ENCODE measurements at regions not wholly inside any gene's neighbourhood (a gene's known extent, or its start where the extent isn't known, plus 50 kb on each side); places are given as distances from the start of the nearest gene placed in this dataset.

DNA sequence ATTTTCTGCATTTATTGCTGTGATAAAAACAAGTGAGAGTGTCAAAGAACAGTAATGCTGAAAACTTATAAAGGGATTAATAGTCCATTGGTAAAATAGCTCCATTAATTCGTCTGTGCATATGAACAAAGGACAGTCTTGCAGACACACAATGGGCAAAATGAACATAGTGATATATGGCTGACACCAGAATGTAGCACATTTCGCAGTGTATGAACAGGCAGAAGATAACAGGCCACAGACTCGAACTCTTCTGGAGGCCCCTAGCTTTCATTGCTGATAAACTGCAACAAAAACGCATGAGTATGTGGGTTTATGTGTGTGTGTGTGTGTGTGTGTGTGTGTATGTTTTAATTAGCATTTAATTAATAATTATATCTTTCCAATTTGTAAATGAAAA, 354.8 kb downstream of the TAF11L14 start:
- no peak overlapping the region for H4K91ac ChIP-seq (replicated peaks; ENCODE audit: insufficient read length, low read length)
- no peak overlapping the region for H3K18ac ChIP-seq (ENCODE audit: extremely low read depth, low read length)
- no peaks in the 10 kb centered on the region for H3K27me3 ChIP-seq (replicated peaks in 1 of 4; ENCODE audit: control insufficient read depth in 3 of 4, extremely low read depth in 1 of 4, insufficient read depth in 3 of 4, low read length in 3 of 4)
- no peak overlapping the region for H3K27ac ChIP-seq (ENCODE audit: low read depth, low read length)
- H3K56ac ChIP-seq (replicated peaks; ENCODE audit: insufficient read length, low read depth, low read length) = no peak overlapping the region
- no peak overlapping the region for H2BK120ac ChIP-seq (replicated peaks; ENCODE audit: low read depth, low read length)
- H3K9me3 ChIP-seq (ENCODE audit: insufficient read depth in 2 of 2, low read depth in 1 of 2, low read length in 1 of 2) = no peaks in the 10 kb centered on the region
- no peak overlapping the region for H2BK12ac ChIP-seq (ENCODE audit: low read depth, low read length)
- H3K79me1 ChIP-seq (ENCODE audit: low read depth, low read length) = no peaks in the 10 kb centered on the region
- no peak overlapping the region for H2AK5ac ChIP-seq (ENCODE audit: low read depth, low read length)
- H3K23me2 ChIP-seq (ENCODE audit: low read depth, low read length) = no peaks in the 10 kb centered on the region
- no peak overlapping the region for H3K4ac ChIP-seq (replicated peaks; ENCODE audit: insufficient read length, low read depth, low read length)
- no peak overlapping the region for H4K8ac ChIP-seq (ENCODE audit: extremely low read depth, insufficient read depth, low read length)
- no peaks in the 10 kb centered on the region for H3K79me2 ChIP-seq (ENCODE audit: control insufficient read depth in 1 of 2, insufficient read depth in 2 of 2, low read length in 2 of 2)
- no peak for DNase-seq (ENCODE audit: low read depth in 1 of 2, low spot score in 2 of 2)
- H2BK15ac ChIP-seq (ENCODE audit: low read length) = no peak overlapping the region
- no peak overlapping the region for H3K4me3 ChIP-seq (ENCODE audit: extremely low read depth in 1 of 4, insufficient read depth in 2 of 4, low read depth in 3 of 4, low read length in 4 of 4)
- no peak overlapping the region for H4K5ac ChIP-seq (ENCODE audit: insufficient read length, low read depth, low read length)
- H4K20me1 ChIP-seq (replicated peaks in 1 of 2; ENCODE audit: control insufficient read depth in 1 of 2, insufficient read depth in 2 of 2, low read length in 2 of 2) = no peaks in the 10 kb centered on the region
- ChIA-PET CTCF (ENCODE audit: partially characterized antibody) (interaction anchor here (0.9 to 1.3 kb wide), 4 partner anchors 9 to 37 kb away, joined by 3 to 5 read pairs (median 4); no protein-coding TSS in a partner anchor), POLR2A (ENCODE audit: partially characterized antibody) (no interaction called here)
- no peak overlapping the region for H3K14ac ChIP-seq (ENCODE audit: insufficient read length)
- H3K4me1 ChIP-seq (replicated peaks in 1 of 4; ENCODE audit: control insufficient read depth in 3 of 4, insufficient read depth in 4 of 4, low read length in 3 of 4) = peaks cover 0 to 3% (median 0%) of the 10 kb centered on the region in 4 experiments; a peak in 2 of 7 replicates
- no peak overlapping the region for H3K4me2 ChIP-seq (ENCODE audit: insufficient read depth in 1 of 2, low read depth in 2 of 2, low read length in 2 of 2)
- H3K23ac ChIP-seq (ENCODE audit: insufficient read length) = no peak overlapping the region
- H2BK20ac ChIP-seq (ENCODE audit: low read length) = no peak overlapping the region
- WGBS, 2 experiments (ENCODE audit: extremely low coverage in 1 of 2, insufficient coverage in 1 of 2, insufficient read length in 1 of 2, insufficient replicate concordance in 2 of 2, low coverage in 1 of 2, low lambda C conversion rate in 2 of 2, missing lambda C conversion rate in 1 of 2) = 82% methylated on average over 4 of the region's 4 CpGs; no CpG with 5 or more reads in 1 of the 2 experiments
- no peaks in the 10 kb centered on the region for H3K36me3 ChIP-seq (ENCODE audit: control insufficient read depth in 2 of 4, insufficient read depth in 4 of 4, low read length in 3 of 4)
- FAIRE-seq = no peak
- no peak overlapping the region for H2BK5ac ChIP-seq (ENCODE audit: low read depth, low read length)
- H3K9ac ChIP-seq (replicated peaks in 1 of 4; ENCODE audit: extremely low read depth in 1 of 4, low read depth in 3 of 4, low read length in 3 of 4) = no peak overlapping the region
- no peak overlapping the region for H2AFZ ChIP-seq (ENCODE audit: low read length)
- no peak for TF ChIP-seq KDM5A (IDR thresholded peaks at IDR 0.05; ENCODE audit: low read length)
- no peak for TF ChIP-seq POU5F1 (IDR thresholded peaks at IDR 0.05; ENCODE audit: low read depth, low read length)
- TF ChIP-seq RFX5 (IDR thresholded peaks at IDR 0.05; ENCODE audit: borderline replicate concordance, low read depth, low read length) = no peak
- TF ChIP-seq ZNF274 (IDR thresholded peaks at IDR 0.05; ENCODE audit: borderline replicate concordance, extremely low read depth, low read length) = no peak
- no peak for TF ChIP-seq CBX8 (IDR thresholded peaks at IDR 0.05; ENCODE audit: borderline replicate concordance, low read depth, low read length)
- TF ChIP-seq, protein P1, sequence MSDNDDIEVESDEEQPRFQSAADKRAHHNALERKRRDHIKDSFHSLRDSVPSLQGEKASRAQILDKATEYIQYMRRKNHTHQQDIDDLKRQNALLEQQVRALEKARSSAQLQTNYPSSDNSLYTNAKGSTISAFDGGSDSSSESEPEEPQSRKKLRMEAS (IDR thresholded peaks at IDR 0.05) = no peak
- no peak for TF ChIP-seq TEAD4 (IDR thresholded peaks at IDR 0.05; ENCODE audit: low read depth, low read length)
- TF ChIP-seq PHF8 (conservative IDR thresholded peaks at IDR 0.05; ENCODE audit: low read depth, low read length) = no peak
- TF ChIP-seq, protein P2, sequence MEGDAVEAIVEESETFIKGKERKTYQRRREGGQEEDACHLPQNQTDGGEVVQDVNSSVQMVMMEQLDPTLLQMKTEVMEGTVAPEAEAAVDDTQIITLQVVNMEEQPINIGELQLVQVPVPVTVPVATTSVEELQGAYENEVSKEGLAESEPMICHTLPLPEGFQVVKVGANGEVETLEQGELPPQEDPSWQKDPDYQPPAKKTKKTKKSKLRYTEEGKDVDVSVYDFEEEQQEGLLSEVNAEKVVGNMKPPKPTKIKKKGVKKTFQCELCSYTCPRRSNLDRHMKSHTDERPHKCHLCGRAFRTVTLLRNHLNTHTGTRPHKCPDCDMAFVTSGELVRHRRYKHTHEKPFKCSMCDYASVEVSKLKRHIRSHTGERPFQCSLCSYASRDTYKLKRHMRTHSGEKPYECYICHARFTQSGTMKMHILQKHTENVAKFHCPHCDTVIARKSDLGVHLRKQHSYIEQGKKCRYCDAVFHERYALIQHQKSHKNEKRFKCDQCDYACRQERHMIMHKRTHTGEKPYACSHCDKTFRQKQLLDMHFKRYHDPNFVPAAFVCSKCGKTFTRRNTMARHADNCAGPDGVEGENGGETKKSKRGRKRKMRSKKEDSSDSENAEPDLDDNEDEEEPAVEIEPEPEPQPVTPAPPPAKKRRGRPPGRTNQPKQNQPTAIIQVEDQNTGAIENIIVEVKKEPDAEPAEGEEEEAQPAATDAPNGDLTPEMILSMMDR (IDR thresholded peaks at IDR 0.05; ENCODE audit: control extremely low read depth in 1 of 3, insufficient read depth in 1 of 3, low read depth in 1 of 3, low read length in 3 of 3) = no peak
- TF ChIP-seq NRF1 (IDR thresholded peaks at IDR 0.05; ENCODE audit: low read depth, low read length) = no peak
- TF ChIP-seq BRCA1 (IDR thresholded peaks at IDR 0.05; ENCODE audit: low read depth, low read length) = no peak
- TF ChIP-seq FOSL1 (IDR thresholded peaks at IDR 0.05; ENCODE audit: insufficient read depth, low read depth, low read length) = no peak

Measured in H1 (cell line).